ENCODE measurements at regions not wholly inside any gene's neighbourhood (a gene's known extent, or its start where the extent isn't known, plus 50 kb on each side); places are given as distances from the start of the nearest gene placed in this dataset.
"Not testable (repeated sequence)": the region's sequence is repeated elsewhere in the genome, so short reads cannot be mapped to it uniquely, and the experiment has no call there.

DNA sequence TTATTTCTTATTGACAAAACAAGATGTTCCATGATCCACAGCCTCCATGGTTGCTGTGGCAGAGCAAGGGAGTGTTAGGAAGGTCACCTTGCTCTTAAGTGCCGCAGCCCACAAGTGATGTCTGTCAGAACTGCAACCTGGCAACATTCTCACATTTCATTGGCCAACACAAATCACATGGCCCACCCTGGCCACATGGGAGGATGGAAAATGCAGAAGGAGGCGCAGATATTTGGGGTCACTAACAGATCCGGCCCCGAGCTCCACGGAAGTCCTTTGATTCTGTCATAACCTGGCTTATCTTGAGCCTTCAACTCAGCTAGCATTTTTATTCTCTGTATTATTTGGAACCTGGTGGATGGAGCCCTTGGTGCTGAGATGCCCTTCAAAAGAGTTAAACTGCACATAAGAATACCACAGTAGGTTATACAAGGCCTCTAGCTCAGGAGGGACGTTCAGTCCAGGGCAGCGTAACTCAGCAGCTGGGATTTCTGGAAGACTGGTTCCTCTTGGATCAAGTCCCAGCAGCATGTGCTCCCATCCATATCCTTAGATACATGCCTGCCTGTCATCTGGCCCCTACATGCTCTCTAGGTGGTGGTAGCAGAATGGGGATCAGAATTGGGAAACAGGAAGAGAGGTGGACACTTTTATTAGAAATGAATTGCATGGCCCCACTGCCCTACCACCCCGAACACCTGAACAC is 508.1 kb downstream of the HAPSTR1 start:
- no peak for DNase-seq

DNA sequence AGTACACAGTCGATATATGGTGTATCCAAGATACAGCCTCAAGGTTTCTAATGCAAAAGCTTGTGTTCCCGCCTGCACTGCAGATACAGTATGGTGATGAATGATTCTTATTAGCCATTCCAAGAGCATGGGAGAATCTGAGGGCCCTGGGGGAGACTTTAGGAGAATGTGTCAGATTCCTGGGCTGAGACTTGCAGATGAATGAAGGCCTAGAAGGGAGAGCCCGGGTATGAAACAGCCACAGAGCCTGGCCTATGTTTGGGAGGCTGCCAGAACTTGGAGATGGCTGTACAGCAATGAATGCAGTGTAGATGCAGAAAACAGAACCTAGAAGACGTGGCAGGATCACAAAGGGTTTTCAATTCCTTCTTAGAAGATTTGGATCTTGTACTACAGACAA is 510.7 kb downstream of the HAPSTR1 start:
- no peak for DNase-seq

DNA sequence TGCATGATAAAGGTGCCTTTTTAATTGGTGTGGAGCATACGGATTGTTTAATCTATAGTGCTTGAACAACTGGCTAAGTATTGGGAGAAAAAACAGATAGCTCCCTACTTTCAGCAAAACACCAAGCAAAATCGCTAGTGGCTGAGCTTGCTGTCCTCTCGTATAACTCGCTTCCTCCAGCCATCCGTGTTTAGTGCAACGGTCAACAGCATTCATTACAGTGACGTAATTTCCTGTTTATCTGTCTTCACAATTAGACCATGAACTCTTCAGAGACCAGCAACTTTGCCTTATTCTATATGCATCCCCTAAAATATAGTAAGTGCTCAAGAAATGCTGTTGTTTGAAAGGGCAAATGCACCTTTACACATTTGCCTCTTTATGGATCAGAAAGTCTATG is 511.9 kb downstream of the HAPSTR1 start:
- DNase-seq, result no peak

DNA sequence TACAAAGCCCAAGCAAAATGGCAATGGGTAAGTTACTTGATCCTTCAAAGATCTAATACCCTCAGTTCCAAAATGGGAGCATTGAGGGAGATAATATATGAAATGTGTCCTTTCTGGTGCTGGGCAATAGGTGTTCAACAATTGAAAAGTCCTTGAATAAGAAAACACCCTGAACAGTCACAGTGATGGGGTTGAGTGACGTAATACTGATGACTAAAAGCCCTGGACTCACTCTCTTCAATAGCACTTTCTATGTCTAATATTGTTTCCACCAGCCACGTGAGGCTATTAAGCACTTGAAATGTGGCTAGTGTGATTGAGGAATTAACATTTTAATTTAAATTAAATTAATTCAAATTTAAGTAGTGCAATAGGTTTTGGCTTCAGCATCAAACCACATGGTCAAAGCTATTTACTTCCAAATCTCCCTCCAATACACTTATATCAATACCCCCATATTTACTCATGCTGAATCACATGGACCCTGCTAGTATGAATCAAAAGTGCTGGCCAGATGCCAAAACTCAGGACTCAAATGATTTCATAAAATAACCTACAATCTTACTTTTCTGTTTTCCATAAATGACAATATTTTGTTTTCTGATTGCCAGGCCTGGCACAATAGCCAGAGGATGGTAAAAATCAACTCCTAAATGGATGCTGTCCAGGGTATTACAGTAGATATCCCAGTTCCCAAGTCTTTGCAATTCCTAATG is 516.2 kb downstream of the HAPSTR1 start:
- no peak for DNase-seq

DNA sequence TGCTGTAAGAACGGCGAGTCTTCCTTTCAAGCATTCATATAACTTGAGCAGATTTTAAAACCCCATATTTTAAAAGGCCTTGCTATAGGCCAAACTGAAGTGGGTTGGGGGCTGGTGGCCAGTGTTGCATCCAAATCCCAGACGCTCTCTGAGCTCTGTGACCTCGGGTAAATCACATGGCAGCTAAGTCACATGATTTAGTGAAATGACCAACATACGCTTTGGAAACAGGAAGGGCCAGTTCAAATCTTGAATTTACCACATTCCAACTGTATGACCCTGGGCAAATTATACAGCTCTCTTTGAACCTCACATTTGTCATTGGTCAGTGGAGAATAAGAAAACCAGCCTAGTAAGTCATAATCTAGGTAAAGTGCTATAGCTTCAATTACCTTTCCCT is 519.3 kb downstream of the HAPSTR1 start:
- no peak for DNase-seq

DNA sequence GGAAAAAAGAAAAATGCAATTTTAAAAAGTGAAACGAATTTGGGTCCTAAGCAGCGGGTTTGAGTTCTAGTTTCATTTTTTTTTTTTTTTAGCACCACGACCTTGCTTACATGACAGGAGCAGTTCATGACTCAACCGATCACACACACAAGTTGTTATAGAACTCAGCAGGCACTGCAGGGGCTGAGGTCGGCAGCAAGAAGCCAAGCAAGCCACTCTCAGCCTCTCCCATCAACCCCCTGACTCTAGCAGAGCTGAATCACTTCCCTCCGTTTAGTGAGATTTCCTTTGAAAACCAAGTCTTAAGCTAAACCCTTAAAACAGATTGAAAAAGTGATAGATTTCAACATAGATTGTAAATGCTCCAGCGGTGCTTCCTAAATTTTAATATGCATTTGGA is 520.8 kb downstream of the HAPSTR1 start:
- no peak for DNase-seq

DNA sequence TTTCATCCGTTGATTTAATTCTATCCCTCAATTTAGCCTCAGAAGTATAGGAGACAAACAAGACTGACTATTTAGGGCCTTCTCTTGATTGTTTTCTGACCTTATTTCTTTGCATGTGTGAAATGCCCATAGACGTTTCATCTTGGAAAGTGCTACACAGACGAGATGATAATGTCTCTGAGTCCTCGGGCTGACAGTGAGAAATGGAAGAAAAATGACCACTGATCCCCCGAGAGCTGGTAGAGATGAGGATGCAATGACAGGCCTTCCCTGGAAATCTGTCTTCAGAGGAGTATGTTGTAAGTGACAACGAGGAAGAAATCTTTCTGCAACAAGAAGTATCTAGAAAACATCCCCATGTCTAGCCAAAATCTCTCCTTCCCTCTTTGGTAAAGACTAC is 522.9 kb downstream of the HAPSTR1 start:
- DNase-seq, result no peak

DNA sequence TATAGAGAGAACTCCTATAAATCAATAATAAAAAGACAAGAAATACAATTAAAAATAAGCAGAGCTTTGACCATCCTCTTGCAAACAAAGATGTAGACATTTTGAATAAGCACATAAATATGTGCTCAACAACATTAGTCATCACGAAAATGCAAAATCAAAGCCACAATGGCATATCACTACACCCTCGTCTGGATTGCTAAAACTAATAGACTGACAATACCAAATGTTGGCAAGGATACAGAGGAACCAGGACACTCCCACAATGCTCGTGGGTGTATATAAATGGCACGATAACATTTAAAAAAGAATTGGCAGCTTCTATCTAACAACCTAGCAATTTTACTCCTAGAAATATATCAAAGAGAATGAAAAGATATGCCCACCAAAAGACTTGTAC is 530.8 kb downstream of the HAPSTR1 start:
- DNase-seq, result no peak

DNA sequence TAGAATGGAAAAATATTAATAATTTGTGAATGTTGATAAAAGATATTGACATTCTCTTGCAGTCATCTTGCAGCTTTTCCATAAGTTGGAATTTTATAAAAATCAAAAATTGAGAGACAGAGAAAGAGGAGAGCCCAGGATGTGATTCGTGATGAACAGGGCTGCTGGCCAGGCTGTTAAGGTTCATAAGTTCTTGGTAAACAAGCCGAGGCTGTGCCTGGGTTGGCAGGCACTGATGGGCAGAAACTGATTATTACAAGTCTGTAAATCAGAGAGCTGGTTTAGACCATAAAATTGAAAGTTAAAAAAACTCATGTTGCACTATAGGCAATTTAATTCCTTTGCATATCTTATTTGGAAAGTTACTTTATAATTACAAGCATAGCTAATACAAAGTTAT is 533.7 kb downstream of the HAPSTR1 start:
- no peak for DNase-seq

DNA sequence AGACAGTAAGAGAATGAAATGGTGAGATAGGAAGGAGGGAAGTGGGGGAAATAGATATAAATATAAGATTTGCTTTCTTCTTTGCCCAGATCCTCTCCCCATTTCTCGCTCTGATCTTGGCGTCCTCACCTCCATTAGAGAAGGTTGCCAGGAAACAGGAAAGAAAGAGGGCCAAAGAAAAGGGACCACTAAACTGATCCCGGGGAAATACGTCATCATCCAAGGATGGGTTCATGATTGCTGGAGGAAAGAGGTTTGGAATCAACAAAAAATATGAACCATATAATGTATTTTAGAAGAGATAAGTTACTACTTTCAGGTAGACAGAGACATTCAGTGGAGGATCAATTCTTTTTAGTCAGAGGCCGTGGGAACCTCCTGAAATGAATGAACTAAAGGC is 536.0 kb downstream of the HAPSTR1 start:
- no peak for DNase-seq

DNA sequence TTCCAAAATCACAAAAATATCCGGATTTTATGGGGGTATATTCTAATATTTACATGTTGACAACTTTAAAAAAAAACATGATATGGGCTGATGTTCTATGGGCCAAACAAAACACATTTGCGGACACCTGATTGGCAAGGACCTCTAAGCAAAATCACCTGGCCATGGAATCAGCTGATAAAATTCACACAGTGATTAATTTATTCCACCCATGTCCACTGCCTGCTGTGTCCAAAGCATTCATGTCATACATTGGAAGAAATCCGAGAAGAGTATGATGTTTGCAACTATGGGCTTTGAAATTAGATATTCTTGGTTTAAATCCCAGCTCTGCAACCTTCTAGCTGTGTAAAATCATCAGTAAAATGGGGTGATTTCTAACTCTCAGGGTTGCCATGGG is 538.7 kb downstream of the HAPSTR1 start:
- no peak for DNase-seq

DNA sequence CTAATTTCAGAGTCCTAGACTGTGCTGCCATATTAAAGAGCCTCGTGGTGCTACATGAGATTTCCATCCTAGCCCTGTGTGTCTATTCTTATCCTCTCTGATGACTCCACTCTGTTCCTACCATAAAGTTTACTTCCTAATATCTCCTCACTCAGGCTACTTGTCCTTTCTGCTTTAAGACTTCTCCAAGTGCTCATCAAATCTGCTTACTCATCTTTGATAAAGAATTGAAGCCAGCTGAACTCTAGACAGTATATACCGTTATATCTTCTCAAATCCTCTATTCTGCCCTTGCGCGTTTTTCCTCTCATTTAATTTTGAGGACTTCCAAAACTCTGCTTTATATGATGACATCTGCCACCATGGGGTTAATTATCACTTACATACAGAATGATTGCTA is 539.5 kb downstream of the HAPSTR1 start:
- DNase-seq, result no peak

DNA sequence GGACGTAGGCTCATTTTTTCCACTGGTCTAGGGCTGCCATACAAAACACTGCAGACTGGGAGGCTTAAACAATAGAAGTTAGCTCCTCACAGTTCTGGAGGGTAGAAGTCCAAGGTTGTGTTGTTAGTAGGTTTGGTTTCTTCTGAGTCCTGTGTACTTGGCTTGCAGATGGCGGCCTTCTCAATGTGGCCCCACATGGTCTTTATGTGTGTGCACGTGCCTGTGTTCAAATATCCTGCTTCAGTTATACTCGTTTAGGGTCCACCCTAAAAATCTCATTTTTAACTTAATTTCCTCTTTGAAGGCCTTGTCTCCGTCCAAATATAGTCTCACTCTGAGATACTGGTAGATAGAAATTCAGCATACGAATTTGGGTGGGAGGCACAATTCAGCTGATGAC is 542.4 kb downstream of the HAPSTR1 start:
- no peak for DNase-seq

DNA sequence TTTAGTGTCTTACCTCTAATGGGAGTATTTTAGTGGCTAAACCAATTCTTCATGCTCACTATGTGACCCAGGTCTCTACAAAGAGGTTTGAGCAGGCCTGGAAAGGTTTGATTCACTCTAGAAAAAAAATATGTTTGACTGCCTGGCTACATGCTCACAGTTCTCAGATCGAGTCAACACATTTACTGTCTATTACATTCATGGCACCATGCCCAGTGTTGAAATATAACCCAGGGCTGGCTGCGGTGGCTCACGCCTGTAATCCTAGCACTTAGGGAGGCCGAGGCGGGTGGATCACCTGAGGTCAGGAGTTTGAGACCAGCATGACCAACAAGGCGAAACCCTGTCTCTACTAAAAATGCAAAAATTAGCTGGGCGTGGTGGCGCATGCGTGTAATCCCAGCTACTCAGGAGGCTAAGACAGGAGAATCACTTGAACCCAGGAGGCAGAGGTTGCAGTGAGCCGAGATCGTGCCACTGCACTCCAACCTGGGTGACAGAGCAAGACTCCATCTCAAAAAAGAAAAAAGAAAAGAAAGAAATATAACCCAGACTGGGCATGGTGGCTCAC is 543.8 kb downstream of the HAPSTR1 start:
- not testable (repeated sequence) for DNase-seq

DNA sequence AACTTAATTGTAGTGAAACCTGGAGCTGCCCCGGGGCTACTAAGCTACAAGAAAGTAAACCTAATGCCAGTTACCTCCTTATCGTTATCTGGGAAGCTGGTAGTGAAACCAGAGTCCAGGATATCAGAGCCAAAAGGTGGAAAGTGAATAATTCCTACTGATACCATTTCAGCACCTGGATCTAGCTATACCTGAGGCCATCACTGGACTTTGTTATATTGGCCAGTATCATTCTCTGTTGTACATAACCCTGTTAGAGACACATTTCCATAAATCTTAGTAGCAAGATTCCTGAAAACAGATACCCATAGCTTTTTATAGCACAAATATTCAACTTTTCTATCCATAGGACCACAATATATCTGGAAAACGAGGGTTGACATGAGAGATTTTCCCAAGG is 538.0 kb downstream of the GRIN2A start:
- DNase-seq, result no peak

DNA sequence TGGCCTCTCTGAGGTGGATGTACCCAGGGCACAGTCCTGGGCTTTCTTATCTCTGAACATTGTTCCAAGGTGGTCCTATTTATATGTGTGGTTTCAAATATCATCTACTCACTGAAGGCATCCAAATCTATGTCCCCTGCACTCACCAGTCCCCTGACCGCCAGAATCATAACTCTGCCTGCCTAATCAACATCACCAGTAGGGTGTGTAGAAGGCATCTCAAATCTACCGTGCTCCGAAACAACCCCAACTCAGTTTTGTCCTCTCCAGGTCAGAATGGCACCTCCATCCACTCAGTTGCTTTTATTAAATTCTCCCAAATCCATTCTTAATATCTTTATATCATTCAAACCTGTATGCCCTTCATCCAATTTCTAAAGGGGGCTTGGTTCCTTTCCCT is 536.3 kb downstream of the GRIN2A start:
- DNase-seq, result no peak

DNA sequence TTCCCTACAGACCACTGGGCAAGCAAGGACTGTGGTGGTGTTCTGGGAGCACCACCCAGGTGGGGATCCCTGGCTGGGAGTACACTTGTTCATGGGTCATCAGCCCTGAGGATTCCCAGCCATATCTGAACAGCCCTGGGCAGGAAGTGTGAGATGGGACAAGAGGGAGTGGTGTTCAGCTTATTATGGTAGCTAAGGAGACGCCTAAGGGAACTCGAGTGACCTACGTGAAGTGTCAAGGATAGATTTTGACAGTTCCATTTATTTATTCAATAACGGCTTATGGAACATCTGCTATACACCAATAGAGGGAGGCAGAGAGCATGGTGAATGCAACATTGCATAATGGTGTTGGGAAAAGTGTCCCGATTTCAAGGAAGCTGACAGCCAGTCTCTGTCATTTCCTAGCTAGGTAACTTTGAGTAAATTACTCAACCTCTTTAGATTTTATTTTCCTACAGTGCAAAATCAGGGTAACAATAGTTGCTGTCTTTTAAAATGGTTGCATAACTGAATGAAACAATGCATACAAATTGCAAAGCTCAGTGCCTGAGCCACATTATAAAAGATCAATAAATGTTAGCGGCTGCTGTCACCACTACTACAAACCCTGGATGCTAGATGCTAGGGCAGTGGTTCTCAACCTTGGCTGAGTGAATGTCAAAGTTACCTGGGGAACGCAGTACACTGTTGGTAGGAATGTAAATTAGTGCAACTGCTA is 534.1 kb downstream of the GRIN2A start:
- no peak for DNase-seq

DNA sequence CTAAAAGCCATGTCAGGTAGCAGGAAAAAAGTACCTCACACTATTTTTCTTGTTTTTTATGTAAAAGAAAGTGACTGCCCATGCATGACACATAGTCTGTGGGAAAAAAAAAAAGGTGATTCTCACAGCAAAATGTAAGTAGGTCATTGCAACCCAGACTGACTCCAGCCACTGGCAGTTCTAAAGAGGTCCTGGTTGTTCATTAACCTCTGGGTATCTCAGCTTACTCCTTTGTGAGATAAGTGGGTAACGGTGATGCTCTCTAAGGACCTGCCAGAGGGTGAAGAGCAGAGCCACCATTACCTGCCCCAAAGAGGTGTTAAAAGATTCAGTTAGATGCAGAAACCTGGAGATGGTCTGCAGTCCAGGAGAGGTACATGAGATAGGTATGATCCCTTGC is 531.9 kb downstream of the GRIN2A start:
- DNase-seq, result no peak

DNA sequence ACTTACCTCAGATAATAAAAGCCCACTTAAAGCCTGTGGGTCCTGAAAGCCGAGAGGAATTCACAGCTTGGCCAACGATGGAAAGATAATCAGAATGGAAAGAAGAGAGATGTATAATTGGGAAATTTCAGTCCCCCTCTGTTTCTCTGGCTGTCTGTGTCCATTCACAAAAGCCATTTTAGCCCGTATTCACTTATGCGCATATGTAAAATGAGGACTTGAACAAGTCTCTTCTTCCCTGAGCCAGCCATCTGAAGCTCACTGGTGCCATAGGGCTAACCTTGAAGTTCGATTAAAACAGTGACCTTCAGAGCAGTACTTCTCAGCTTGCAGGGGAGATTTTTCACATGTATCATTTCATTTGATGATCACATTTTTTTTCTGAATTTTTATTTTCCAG is 527.2 kb downstream of the GRIN2A start:
- no peak for DNase-seq

DNA sequence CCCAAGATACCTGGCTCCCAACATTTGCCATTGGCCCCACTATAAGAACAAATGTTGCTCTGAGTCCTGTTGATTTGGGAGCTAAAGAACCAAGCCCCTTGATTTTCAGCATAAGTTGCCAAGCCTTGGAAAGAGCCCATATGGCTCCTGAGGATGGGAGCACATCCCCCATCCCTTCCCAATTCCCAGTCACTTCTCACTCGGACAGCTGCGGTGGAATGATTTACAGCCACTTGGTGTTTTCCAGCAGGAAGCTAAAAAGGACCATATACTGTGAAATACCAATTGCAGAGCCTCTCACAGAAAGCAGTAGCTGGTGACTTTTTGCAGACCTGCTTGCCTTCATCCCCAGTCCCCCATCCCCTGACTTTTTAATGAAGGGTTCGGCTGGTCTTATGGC is 524.6 kb downstream of the GRIN2A start:
- no peak for DNase-seq

DNA sequence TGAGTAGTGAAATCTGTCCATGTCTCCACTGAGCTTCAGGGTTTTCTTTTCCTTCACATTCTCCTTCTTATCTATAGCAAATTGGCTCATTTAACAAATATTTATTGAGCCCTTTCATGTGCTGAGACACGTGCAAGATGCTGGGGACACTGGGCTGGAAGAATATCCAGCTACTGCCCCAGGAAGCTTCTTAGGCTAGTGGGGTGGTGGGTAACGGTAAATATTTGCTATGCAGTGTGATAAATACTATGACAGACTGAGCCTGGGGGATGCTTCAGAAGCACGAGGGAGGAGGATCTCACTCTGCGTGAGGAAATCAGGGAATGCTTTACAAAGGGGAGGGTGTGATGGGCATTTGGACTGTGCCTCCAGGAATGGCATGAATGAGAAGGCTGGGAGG is 524.1 kb downstream of the GRIN2A start:
- no peak for DNase-seq

DNA sequence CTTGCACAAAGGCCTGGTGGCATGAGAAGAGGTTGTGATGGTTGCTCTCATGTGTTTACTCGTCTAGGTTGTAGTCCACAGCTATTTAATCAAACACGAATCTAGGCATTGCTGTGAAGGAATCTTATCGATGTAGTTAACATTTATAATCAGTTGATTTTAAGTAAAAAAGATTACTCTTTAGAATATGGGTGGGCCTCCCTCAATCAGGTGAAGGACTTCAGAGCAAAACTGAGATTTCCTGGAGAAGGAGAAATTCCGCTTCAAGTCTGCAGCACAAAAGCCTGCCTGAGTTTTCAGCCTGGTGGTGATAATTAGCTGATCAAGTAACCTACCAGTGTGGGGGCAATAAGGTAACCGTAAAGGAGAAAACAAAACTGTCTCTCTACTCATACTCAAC is 523.6 kb downstream of the GRIN2A start:
- no peak for DNase-seq

DNA sequence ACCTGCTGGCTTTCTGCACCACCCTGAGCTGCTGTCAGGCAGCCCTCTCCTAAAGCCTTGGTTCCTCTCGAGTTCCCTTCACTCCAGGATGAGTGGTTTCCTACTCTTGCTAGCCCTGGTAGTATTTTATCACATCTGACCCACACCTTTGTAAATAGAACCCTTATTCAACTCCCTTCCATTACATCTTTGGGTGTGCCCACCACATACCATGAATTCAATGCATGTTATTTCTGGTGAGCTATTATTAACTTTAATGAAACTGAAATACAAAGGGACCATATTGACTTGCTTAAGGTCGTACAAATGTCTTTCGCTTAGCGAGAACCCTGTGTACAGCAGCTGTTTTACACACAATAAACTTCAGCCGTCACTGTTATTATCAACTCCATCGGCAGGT is 521.3 kb downstream of the GRIN2A start:
- DNase-seq, result no peak

Measured in left hindlimb (tissue), 1 donor.